GM21381 (cell line): ENCODE measurements at regions not wholly inside any gene's neighbourhood (a gene's known extent, or its start where the extent isn't known, plus 50 kb on each side); places are given as distances from the start of the nearest gene placed in this dataset.
"Not testable (repeated sequence)": the region's sequence is repeated elsewhere in the genome, so short reads cannot be mapped to it uniquely, and the experiment has no call there.

Experiments
- ATAC-seq: cut with Tn5 transposase; IDR thresholded peaks from one replicate; pipeline ENCODE4 v1.9.1; 2021; ENCODE audit warnings: mild to moderate bottlenecking, moderate library complexity; ENCODE audit not compliant: unreplicated experiment

DNA sequence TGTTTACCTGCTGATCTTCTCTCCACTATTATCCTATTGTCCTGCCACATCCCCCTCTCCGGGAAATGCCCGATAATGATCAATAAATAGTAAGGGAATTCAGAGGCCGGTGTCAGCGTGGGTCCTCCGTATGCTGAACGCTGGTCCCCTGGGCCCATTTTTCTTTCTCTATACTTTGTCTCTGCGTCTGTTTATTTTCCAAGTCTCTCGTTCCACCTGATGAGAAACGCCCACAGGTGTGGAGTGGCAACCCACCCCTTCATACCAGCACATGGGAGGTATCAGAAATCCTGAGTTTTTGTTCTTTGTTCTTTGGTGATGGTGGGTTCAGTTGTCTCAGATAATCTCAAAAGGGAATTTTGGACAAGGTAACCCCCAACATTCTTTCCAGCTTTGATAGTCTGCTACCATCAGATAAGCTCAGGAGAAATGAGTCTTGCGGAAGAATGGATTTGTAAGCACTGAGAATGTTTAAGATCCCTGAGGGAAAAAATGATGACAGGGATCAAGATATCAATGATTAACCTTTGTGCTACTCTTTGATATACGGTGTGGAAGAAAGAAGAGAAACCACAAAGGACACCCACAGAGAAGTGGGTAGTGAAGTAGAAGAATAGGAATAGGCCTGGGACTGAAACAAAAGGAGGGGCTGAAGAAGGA lies 117.9 kb downstream of the CEP44 start:
- no peak for ATAC-seq

DNA sequence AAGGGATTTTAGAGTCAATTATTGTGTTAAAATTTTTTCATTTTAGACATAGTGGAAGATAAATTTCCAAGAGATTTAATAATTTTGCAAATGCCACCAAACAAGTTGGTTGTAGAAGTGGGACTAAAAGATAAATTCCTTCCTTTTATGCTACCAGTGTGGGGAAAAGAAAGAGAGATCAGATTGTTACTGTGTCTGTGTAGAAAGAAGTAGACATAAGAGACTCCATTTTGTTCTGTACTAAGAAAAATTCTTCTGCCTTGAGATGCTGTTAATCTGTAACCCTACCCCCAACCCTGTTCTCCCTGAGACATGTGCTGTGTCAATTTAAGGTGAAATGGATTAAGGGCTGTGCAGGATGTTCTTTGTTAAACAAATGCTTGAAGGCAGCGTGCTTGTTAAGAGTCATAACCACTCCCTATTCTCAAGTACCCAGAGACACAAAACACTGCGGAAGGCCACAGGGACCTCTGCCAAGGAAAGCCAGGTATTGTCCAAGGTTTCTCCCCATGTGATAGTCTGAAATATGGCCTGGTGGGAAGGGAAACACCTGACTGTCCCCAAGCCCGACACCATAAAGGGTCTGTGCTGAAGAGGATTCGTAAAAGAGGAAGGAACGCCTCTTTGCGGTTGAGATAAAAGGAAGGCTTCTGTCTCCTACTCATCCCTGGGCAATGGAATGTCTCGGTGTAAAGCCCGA lies 117.0 kb downstream of the CEP44 start:
- ATAC-seq, result not testable (repeated sequence)

DNA sequence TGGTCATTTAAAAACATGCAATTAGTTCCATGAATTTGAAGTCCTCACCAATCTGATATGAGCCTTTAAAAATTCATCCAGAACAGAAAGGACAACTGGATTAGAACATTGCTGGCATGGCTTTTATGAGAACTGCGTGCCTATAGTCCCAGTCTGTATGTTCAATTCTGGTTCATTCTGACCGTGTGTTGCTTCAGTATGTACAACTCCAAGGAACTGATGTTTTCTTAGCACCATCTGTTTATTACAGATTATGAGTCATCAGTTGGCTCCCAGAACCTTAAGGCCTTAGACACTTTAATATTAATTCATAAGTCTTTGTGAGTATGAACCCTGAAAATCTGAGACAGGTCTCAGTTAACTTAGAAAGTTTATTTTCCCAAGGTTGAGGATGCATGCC lies 115.0 kb downstream of the CEP44 start:
- ATAC-seq, result no peak

DNA sequence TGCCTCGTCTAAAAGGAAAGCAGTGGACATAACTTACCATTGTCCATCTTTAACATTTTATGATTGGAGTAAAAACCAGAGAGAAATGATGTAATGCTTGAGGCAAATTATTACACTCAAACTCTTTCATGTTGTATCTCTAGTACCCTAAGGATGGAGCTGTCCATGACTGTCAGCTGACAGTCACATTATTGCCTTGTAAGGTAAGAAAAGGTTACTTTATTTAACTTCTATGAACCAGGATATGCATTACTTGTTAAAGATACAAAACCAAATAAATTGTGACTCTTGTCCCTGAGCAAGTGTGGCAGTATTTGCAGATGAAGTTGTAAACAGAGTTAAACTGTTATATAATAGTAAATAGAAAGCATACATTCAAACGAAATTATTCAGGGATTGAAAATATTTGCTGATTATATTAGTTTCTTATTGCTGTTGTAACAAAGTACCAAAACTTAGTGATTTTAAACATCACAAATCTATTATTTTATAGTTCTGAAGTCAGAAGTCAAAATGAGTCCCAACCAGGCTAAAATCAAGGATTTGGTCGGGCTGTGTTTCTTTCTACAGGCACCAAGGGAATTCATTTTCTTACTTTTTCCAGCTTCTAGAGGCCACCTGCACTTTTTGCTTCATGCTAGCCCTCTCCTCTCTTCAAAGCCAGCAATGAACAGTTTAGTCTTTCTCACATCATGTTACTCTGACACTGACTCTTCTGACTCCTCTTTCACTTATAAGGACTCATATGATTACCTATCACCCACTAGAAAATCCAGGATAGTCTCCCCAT lies 113.8 kb downstream of the CEP44 start:
- no peak for ATAC-seq

DNA sequence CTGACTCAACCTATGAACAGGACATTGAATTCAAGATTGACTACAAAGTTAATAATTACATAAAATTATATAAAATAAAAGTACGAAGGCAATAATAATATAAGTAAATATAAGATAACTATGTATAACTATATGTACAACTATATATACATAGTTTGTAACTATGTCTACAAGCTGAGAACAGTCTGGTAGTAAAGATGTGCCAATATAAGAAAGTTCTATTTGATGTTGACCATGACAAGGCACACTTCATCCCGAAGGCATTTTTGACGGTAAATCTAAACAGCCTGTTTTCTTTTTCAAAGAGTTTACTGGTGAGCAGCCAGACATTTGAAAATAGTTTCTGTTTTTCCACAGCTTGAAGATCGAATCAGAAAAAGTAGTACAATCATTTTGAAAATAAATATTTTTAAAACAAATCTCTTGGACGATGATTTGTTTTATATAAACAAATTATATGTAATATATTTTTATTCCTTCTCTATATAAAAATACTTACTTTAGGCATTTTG lies 112.9 kb downstream of the CEP44 start:
- no peak for ATAC-seq

DNA sequence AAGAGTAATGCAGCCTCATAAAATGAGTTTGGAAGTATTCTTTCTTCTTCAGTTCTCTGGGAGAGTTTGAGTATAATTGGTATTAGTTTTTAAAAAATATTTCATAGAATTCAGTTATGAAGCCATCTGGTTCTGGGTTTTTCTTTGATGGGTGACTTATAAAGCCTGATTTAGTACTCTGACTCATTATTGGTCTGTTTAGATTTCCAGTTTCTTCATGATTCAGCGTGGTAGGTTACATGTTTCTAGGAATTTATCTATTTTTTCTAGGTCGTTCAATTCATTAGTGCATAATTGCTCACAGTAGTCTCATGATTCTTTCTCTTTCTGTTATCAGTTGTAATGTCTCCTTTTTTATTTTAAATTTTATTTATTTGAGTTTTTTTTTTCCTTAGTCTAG lies 111.2 kb downstream of the CEP44 start:
- ATAC-seq, result no peak

DNA sequence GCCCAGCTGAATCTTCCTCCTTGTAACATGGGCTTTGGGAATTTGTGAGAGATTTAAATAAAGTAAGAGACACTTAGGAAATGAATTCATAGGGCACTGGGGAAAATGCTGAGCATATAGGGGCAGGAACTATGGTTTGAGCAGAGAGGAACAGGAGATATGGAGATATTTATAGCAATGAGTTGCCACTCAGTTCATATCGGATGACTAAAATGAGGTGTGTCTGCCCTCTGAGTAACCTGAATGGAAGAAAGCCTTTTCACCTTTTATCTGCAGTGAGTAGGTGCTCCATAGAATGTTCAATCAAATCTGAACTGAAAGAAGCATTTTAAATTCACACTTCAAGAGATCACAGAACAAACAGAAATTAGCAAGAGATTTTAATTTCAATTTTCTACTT lies 105.7 kb downstream of the CEP44 start:
- ATAC-seq, result no peak

DNA sequence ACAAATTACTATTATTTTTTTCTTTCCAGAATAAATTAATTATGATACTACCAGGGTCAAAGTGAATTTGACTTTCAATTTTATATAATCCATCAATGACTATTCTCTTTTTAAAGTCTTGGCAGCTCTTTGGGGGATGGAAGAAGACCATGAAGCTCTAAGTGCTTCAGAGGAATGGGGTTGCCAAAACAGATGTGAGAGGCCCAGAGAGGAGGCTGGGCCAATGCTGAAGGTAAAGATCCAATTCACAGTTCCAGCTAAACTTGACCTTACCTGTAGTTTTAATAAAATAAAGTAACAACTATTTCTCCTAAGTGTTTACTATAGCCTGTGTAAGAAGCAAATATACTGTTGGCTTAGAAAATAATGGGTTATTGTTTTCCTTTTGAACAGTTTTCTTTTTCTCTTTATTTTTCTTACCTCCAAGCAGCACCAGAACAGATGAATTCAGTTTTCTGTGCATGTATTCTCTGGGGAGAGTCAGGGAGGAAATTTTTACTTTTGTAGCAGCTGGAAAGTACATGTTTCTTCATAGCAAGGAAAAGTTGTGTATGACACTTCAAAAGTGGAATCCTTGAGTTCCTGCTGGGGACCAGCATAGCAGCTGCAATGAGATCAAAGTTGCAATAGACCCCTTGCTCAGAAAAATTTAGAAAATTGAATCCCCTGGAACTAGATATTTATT lies 104.9 kb downstream of the CEP44 start:
- no peak for ATAC-seq

DNA sequence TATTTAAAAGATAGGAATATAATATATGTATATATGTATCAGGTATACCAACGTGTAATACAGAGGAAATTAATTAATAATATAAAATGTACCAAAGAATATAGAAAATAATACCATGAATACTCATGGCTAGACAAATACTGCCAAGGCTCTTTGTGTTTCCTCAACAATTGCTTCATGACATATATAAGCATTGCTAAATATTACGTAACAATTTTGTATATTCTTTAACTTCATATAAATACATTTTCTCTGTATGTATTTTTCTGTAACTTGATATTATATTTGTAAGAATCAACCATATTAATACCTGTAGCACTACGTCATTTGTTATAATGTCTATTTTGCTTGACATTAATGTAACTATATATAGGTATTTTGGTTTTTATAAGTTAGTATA lies 104.0 kb downstream of the CEP44 start:
- no peak for ATAC-seq

DNA sequence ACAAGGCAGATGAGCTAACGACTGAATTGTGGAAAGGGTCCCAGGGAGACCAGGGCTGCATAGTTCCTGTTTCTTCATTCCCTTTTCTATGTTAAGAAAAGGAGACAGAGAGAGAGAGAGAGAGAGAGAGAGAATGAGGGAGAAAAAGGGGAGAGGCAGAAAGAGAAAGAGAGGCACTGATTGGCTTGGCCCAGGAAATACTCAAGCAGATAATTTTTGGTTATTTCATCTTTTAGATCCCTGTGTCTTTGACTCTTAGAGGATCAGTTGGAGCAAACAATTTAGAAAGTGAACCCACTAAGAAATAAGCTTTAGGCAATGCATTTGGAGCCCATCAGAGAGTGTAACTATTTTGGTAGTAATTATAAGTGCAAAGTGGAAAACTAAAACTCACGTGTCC lies 103.4 kb downstream of the CEP44 start:
- ATAC-seq, result no peak

DNA sequence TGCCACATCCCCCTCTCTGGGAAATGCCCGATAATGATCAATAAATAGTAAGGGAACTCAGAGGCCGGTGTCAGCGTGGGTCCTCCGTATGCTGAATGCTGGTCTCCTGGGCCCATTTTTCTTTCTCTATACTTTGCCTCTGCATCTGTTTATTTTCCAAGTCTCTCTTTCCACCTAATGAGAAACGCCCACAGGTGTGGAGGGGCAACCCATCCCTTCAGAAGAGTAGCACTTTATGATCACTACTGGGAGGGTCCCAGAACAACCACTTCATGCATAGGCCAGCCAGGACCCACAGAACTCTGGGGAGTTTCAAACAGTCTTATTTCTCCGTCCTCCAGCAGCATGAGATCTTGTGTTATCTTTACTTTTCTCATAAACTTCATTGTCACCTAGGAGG lies 100.1 kb downstream of the CEP44 start:
- ATAC-seq, result no peak

DNA sequence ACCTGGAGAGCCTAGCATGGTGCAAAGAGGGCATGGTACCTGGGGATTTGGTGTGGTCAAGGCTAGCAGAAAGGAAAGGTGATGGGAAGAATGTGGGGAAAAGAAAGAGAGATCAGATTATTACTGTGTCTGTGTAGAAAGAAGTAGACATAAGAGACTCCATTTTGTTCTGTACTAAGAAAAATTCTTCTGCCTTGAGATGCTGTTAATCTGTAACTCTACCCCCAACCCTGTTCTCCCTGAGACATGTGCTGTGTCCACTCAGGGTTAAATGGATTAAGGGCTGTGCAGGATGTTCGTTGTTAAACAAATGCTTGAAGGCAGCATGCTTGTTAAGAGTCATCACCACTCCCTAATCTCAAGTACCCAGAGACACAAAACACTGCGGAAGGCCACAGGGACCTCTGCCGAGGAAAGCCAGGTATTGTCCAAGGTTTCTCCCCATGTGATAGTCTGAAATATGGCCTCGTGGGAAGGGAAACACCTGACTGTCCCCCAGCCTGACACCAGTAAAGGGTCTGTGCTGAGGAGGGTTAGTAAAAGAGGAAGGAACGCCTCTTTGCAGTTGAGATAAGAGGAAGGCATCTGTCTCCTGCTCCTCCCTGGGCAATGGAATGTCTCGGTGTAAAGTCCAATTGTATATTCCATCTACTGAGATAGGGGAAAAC lies 99.4 kb downstream of the CEP44 start:
- not testable (repeated sequence) for ATAC-seq
